ENCODE measurements at regions not wholly inside any gene's neighbourhood (a gene's known extent, or its start where the extent isn't known, plus 50 kb on each side); places are given as distances from the start of the nearest gene placed in this dataset.

- ChIA-PET CTCF (ENCODE audit: low intra/inter-chr PET ratio, low total read pairs) (no interaction called here), POLR2A (no interaction called here)
- in situ Hi-C loops (cut with HindIII; ENCODE audit: extremely low pct_ligation_motif_present, low pct_unique_long_range_greater_than_20kb) (no loop called here), intact Hi-C loops (cut with micrococcal nuclease; ENCODE audit: unreplicated experiment) (loop anchor here (10.0 kb wide), 1 partner anchor 175 kb away; no protein-coding TSS in a partner anchor)
- no peak; the same call in 2 of the 3 replicates for ATAC-seq
- TF ChIP-seq ZNF18 (CRISPR knock-in tag; IDR thresholded peaks at IDR 0.05; ENCODE audit: insufficient replicate concordance) (no peak), ZNF605 (CRISPR knock-in tag; IDR thresholded peaks at IDR 0.05) (no peak), GLI4 (CRISPR knock-in tag; IDR thresholded peaks at IDR 0.05; ENCODE audit: borderline replicate concordance) (no peak), ZNF782 (CRISPR knock-in tag; IDR thresholded peaks at IDR 0.05; ENCODE audit: borderline replicate concordance) (no peak), ZNF292 (CRISPR knock-in tag; IDR thresholded peaks at IDR 0.05; ENCODE audit: borderline replicate concordance, low read depth) (no peak), ZNF598 (CRISPR knock-in tag; IDR thresholded peaks at IDR 0.05; ENCODE audit: borderline replicate concordance) (no peak), DMAP1 (CRISPR knock-in tag; IDR thresholded peaks at IDR 0.05) (no peak), CENPX (CRISPR knock-in tag; IDR thresholded peaks at IDR 0.05) (no peak), MTERF4 (CRISPR knock-in tag; IDR thresholded peaks at IDR 0.05) (no peak)
- TF ChIP-seq, protein P1, sequence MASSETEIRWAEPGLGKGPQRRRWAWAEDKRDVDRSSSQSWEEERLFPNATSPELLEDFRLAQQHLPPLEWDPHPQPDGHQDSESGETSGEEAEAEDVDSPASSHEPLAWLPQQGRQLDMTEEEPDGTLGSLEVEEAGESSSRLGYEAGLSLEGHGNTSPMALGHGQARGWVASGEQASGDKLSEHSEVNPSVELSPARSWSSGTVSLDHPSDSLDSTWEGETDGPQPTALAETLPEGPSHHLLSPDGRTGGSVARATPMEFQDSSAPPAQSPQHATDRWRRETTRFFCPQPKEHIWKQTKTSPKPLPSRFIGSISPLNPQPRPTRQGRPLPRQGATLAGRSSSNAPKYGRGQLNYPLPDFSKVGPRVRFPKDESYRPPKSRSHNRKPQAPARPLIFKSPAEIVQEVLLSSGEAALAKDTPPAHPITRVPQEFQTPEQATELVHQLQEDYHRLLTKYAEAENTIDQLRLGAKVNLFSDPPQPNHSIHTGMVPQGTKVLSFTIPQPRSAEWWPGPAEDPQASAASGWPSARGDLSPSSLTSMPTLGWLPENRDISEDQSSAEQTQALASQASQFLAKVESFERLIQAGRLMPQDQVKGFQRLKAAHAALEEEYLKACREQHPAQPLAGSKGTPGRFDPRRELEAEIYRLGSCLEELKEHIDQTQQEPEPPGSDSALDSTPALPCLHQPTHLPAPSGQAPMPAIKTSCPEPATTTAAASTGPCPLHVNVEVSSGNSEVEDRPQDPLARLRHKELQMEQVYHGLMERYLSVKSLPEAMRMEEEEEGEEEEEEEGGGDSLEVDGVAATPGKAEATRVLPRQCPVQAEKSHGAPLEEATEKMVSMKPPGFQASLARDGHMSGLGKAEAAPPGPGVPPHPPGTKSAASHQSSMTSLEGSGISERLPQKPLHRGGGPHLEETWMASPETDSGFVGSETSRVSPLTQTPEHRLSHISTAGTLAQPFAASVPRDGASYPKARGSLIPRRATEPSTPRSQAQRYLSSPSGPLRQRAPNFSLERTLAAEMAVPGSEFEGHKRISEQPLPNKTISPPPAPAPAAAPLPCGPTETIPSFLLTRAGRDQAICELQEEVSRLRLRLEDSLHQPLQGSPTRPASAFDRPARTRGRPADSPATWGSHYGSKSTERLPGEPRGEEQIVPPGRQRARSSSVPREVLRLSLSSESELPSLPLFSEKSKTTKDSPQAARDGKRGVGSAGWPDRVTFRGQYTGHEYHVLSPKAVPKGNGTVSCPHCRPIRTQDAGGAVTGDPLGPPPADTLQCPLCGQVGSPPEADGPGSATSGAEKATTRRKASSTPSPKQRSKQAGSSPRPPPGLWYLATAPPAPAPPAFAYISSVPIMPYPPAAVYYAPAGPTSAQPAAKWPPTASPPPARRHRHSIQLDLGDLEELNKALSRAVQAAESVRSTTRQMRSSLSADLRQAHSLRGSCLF (CRISPR knock-in tag; IDR thresholded peaks at IDR 0.05; ENCODE audit: borderline replicate concordance) = no peak
- H3K9me3 ChIP-seq (ENCODE audit: low read length) = no peaks in the 10 kb centered on the region
- BruUV-seq (replicated peaks) = no TSS peak
- H3K27me3 ChIP-seq (ENCODE audit: control insufficient read depth in 1 of 2, insufficient read depth in 2 of 2, low read length in 2 of 2) = no peaks in the 10 kb centered on the region
- H3K36me3 ChIP-seq (replicated peaks in 1 of 2; ENCODE audit: control insufficient read depth in 1 of 2, insufficient read depth in 2 of 2, low read length in 2 of 2) = no peaks in the 10 kb centered on the region
- H3K4me1 ChIP-seq (ENCODE audit: insufficient read depth, low read length) = no peaks in the 10 kb centered on the region
- no peaks in the 10 kb centered on the region for H3K79me2 ChIP-seq (ENCODE audit: insufficient read depth, low read length)
- no peak overlapping the region for H3K4me3 ChIP-seq (replicated peaks in 1 of 3; ENCODE audit: insufficient read depth in 1 of 3, low read depth in 2 of 3, low read length in 3 of 3)
- no peak overlapping the region for H2AFZ ChIP-seq (ENCODE audit: low read length)
- H4K20me1 ChIP-seq (ENCODE audit: insufficient read depth, low read length) = no peaks in the 10 kb centered on the region
- no peak overlapping the region for H3K4me2 ChIP-seq (ENCODE audit: low read depth, low read length)
- no peak for FAIRE-seq
- 0% methylated on average over 5 of the region's 5 CpGs for WGBS (ENCODE audit: low lambda C conversion rate)
- H3K27ac ChIP-seq (ENCODE audit: extremely low read length, insufficient read depth, low read length) = no peak overlapping the region
- no peak for DNase-seq (ENCODE audit: low spot score)
- no peak overlapping the region for H3K9ac ChIP-seq (ENCODE audit: insufficient read depth, low read depth, low read length)
Observed at GRCh38 chr14:38129705-38130104, 78.0 kb upstream of the SSTR1 start.
